ENCODE measurements at regions not wholly inside any gene's neighbourhood (a gene's known extent, or its start where the extent isn't known, plus 50 kb on each side); places are given as distances from the start of the nearest gene placed in this dataset.

DNA sequence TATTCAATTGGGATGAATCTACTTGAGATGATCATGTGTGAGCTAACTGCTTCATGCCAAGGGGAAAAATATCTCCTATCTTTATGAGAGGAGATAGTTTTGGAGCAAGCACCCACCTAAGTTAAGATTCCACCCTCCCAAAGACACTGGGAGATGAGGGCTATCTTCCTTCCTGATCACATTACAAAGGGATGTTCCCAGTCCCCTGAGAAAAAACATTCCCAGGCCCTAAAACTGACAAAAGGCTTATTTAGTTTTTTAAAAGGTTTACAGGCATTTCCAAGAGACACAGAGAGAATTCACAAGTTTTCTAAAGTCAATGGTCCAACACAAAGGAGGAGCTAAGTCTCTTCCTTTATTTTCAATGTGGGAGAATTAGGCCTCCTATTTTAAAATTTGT, 401.5 kb downstream of the FBXO15 start:
- ChIA-PET POLR2A (no interaction called here), CTCF (no interaction called here), RAD21 (ENCODE audit: unreplicated experiment) (no interaction called here), SMC1A (ENCODE audit: uncharacterized antibody, unreplicated experiment) (no interaction called here)
- Histone ChIP-seq H3K27me3 (replicated peaks in 1 of 2; ENCODE audit: control insufficient read depth in 2 of 2, insufficient read depth in 2 of 2, low read length in 1 of 2) (no peaks in the 10 kb centered on the region), H3K9me3 (replicated peaks; ENCODE audit: control insufficient read depth, insufficient read depth, low read length) (no peaks in the 10 kb centered on the region), H3K36me3 (ENCODE audit: control insufficient read depth in 2 of 2, insufficient read depth in 2 of 2, low read length in 1 of 2) (no peaks in the 10 kb centered on the region), H3K4me3 (no peak overlapping the region), H3K27ac (ENCODE audit: control insufficient read depth, insufficient read depth) (no peak overlapping the region), H4K20me1 (ENCODE audit: control insufficient read depth, insufficient read depth) (no peaks in the 10 kb centered on the region), H3K4me2 (ENCODE audit: control insufficient read depth, insufficient read depth) (no peak overlapping the region), H3K79me2 (ENCODE audit: control insufficient read depth, insufficient read depth, low read length) (no peaks in the 10 kb centered on the region), H3K4me1 (ENCODE audit: control insufficient read depth, insufficient read depth, low read length) (no peaks in the 10 kb centered on the region), H2AFZ (ENCODE audit: control insufficient read depth, low read depth, low read length) (no peak overlapping the region), H3K9ac (ENCODE audit: control insufficient read depth, insufficient read depth, low read length) (no peak overlapping the region)
- DNase-seq (ENCODE audit: low read depth, low spot score) = no peak
- TF ChIP-seq SP1 (IDR thresholded peaks at IDR 0.05; ENCODE audit: low read depth, low read length) (no peak), RCOR1 (conservative IDR thresholded peaks at IDR 0.05; ENCODE audit: low read depth, low read length) (no peak), IKZF2 (IDR thresholded peaks at IDR 0.05) (no peak)
- FAIRE-seq = no peak
- in situ Hi-C loops (cut with MboI) (no loop called here), intact Hi-C loops (cut with micrococcal nuclease; ENCODE audit: unreplicated experiment) (no loop called here)
- no TSS peak for BruUV-seq (replicated peaks)
- no peak for ATAC-seq

DNA sequence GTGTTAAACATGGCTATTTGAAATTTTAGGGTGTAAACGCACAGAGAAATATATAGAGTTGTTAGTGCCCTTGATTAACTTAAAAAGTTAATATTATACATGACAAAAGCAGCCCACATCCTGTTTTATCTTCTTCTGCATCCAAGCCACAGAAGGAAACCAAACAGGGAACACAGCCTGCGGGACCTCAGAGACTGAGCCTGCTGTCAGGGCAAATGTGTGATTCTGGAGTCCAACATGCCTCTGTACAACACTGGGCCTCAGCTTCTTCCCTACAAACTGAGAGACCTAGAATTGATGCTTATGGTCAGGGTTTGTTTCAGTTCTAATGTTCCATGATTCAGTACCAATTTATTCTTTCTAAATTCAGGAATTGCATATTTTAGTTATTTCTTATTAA, 404.7 kb downstream of the FBXO15 start:
- Histone ChIP-seq H3K27ac (ENCODE audit: control insufficient read depth, insufficient read depth) (no peak overlapping the region), H3K4me3 (no peak overlapping the region), H3K27me3 (replicated peaks in 1 of 2; ENCODE audit: control insufficient read depth in 2 of 2, insufficient read depth in 2 of 2, low read length in 1 of 2) (no peaks in the 10 kb centered on the region), H3K79me2 (ENCODE audit: control insufficient read depth, insufficient read depth, low read length) (no peaks in the 10 kb centered on the region), H3K4me2 (ENCODE audit: control insufficient read depth, insufficient read depth) (no peak overlapping the region), H3K36me3 (ENCODE audit: control insufficient read depth in 2 of 2, insufficient read depth in 2 of 2, low read length in 1 of 2) (no peaks in the 10 kb centered on the region), H3K9me3 (replicated peaks; ENCODE audit: control insufficient read depth, insufficient read depth, low read length) (no peaks in the 10 kb centered on the region), H4K20me1 (ENCODE audit: control insufficient read depth, insufficient read depth) (no peaks in the 10 kb centered on the region), H2AFZ (ENCODE audit: control insufficient read depth, low read depth, low read length) (no peak overlapping the region), H3K4me1 (ENCODE audit: control insufficient read depth, insufficient read depth, low read length) (no peaks in the 10 kb centered on the region), H3K9ac (ENCODE audit: control insufficient read depth, insufficient read depth, low read length) (no peak overlapping the region)
- ChIA-PET POLR2A (no interaction called here), SMC1A (ENCODE audit: uncharacterized antibody, unreplicated experiment) (no interaction called here), CTCF (no interaction called here), RAD21 (ENCODE audit: unreplicated experiment) (no interaction called here)
- FAIRE-seq (no peak), DNase-seq (ENCODE audit: low read depth, low spot score) (no peak), ATAC-seq (no peak)
- 0% methylated on average over 2 of the region's 2 CpGs for WGBS (ENCODE audit: insufficient coverage, insufficient replicate concordance, low lambda C conversion rate, missing lambda C conversion rate)
- no TSS peak for BruUV-seq (replicated peaks)
- in situ Hi-C loops (cut with MboI) (no loop called here), intact Hi-C loops (cut with micrococcal nuclease; ENCODE audit: unreplicated experiment) (no loop called here)
- TF ChIP-seq CREM (IDR thresholded peaks at IDR 0.05; ENCODE audit: low read depth) = no peak
- no peak for TF ChIP-seq NR2C2 (IDR thresholded peaks at IDR 0.05; ENCODE audit: borderline replicate concordance, control insufficient read depth, insufficient read length, low read depth)
- no peak for TF ChIP-seq EP300 (IDR thresholded peaks at IDR 0.05; ENCODE audit: borderline replicate concordance in 1 of 2, control insufficient read depth in 1 of 2, low read depth in 2 of 2, low read length in 2 of 2)
- TF ChIP-seq POU2F2 (IDR thresholded peaks at IDR 0.05; ENCODE audit: borderline replicate concordance, low read depth, low read length) = no peak
- TF ChIP-seq BRCA1 (IDR thresholded peaks at IDR 0.05; ENCODE audit: low read depth, low read length) = no peak
- TF ChIP-seq ZBED1 (IDR thresholded peaks at IDR 0.05; ENCODE audit: borderline replicate concordance) = no peak
- no peak for TF ChIP-seq IRF5 (IDR thresholded peaks at IDR 0.05; ENCODE audit: borderline replicate concordance)
- TF ChIP-seq PKNOX1 (IDR thresholded peaks at IDR 0.05) = no peak
- no peak for TF ChIP-seq RAD51 (IDR thresholded peaks at IDR 0.05)
- TF ChIP-seq, protein P1, sequence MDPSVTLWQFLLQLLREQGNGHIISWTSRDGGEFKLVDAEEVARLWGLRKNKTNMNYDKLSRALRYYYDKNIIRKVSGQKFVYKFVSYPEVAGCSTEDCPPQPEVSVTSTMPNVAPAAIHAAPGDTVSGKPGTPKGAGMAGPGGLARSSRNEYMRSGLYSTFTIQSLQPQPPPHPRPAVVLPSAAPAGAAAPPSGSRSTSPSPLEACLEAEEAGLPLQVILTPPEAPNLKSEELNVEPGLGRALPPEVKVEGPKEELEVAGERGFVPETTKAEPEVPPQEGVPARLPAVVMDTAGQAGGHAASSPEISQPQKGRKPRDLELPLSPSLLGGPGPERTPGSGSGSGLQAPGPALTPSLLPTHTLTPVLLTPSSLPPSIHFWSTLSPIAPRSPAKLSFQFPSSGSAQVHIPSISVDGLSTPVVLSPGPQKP (IDR thresholded peaks at IDR 0.05; ENCODE audit: low read depth, low read length) = no peak
